T-helper 2 cell treated with Interferon-gamma antibody and Interleukin-4, amounts not matched to agents 5 μg/mL and 100 μg/mL, for 36 hours (primary cell): ENCODE measurements at regions not wholly inside any gene's neighbourhood (a gene's known extent, or its start where the extent isn't known, plus 50 kb on each side); places are given as distances from the start of the nearest gene placed in this dataset.
"Not testable (repeated sequence)": the region's sequence is repeated elsewhere in the genome, so short reads cannot be mapped to it uniquely, and the experiment has no call there.

Experiments used
- DNase-seq: peaks from one replicate; pipeline ENCODE4 v3.0.0; 2021; ENCODE audit warnings: low spot score
- H3K27ac Mint-ChIP-seq: one replicate; pipeline ENCODE4 v1.8.0; 2021; ENCODE audit warnings: mild to moderate bottlenecking, mixed read lengths
- H3K27me3 Mint-ChIP-seq: one replicate; pipeline ENCODE4 v1.8.0; 2021; ENCODE audit warnings: low read depth, mixed read lengths
- H3K36me3 Mint-ChIP-seq: one replicate; pipeline ENCODE4 v1.8.0; 2021; ENCODE audit warnings: low read depth, mixed read lengths
- H3K4me1 Mint-ChIP-seq: one replicate; pipeline ENCODE4 v1.8.0; 2021; ENCODE audit warnings: low read depth, mixed read lengths
- H3K4me3 Mint-ChIP-seq: one replicate; pipeline ENCODE4 v1.8.0; 2022; ENCODE audit warnings: mild to moderate bottlenecking, moderate library complexity, mixed read lengths
- H3K9me3 Mint-ChIP-seq: one replicate; pipeline ENCODE4 v1.8.0; 2021; ENCODE audit warnings: mixed read lengths

- H3K4me1 Mint-ChIP-seq = peaks cover 3% of the 10 kb centered on the region
- no peak overlapping the region for H3K4me3 Mint-ChIP-seq
- peaks cover 3% of the 10 kb centered on the region for H3K36me3 Mint-ChIP-seq
- DNase-seq = no peak
- peaks cover 15% of the 10 kb centered on the region for H3K27me3 Mint-ChIP-seq
- peaks cover 9% of the 10 kb centered on the region for H3K9me3 Mint-ChIP-seq
- no peak overlapping the region for H3K27ac Mint-ChIP-seq
Measured at GRCh38 chr3:43236008-43236407, 50.3 kb upstream of the SNRK start.

- H3K36me3 Mint-ChIP-seq = no peaks in the 10 kb centered on the region
- peaks cover 3% of the 10 kb centered on the region for H3K9me3 Mint-ChIP-seq
- no peak overlapping the region for H3K4me3 Mint-ChIP-seq
- no peak for DNase-seq
- peaks cover 14% of the 10 kb centered on the region for H3K27me3 Mint-ChIP-seq
- H3K4me1 Mint-ChIP-seq = peaks cover 3% of the 10 kb centered on the region
- no peak overlapping the region for H3K27ac Mint-ChIP-seq
Measured at GRCh38 chr3:43233062-43233461, 53.3 kb upstream of the SNRK start.

DNA sequence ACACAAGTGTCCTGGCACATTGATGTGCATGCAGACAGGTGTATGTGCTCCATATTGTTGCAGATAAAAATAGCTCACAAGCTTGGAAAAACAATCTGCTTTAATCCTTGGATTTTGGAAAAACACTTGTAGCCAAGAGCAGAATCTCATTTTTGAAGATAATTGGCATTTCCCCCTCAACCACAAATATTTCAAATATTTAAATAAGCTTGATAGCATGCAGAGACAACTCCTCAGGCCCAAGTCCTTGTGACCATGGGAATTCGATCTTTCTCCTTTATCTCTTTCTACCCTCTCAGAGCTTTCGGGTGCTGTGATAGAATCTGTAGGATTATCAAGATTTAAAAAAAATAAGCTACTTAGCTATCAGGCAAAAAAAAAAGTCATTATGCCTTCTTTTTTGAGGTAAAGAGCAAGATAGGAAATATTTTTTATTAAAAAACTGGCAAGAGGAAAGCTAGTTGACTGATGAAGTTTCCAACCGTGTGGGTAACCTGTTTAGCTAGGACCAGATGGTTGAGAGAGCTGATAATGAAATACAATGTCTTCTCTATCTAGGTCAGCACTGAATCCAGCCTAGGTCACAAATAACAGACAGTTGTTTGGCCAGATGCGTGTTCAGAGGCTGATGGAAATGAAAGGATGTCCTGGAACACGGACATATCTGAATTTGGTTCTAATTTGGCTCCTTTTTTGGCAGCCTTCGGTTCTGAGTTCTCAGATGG is 54.9 kb upstream of the SNRK start:
- Mint-ChIP-seq H3K27me3 (peaks cover 14% of the 10 kb centered on the region), H3K4me1 (peaks cover 3% of the 10 kb centered on the region), H3K36me3 (peaks cover 4% of the 10 kb centered on the region), H3K4me3 (no peak overlapping the region), H3K9me3 (peaks cover 19% of the 10 kb centered on the region), H3K27ac (no peak overlapping the region)
- no peak for DNase-seq

- H3K36me3 Mint-ChIP-seq, H3K27ac Mint-ChIP-seq, DNase-seq, H3K4me1 Mint-ChIP-seq, H3K4me3 Mint-ChIP-seq: not testable (repeated sequence)
- Mint-ChIP-seq H3K9me3 (peaks cover 20% of the 10 kb centered on the region), H3K27me3 (peaks cover 12% of the 10 kb centered on the region)
Measured at GRCh38 chr3:43229865-43230264, 56.5 kb upstream of the SNRK start.

GRCh38 chr3:43227685-43228084 is 58.7 kb upstream of the SNRK start:
- H3K4me3 Mint-ChIP-seq, H3K27ac Mint-ChIP-seq, H3K27me3 Mint-ChIP-seq, H3K36me3 Mint-ChIP-seq, DNase-seq, H3K4me1 Mint-ChIP-seq: not testable (repeated sequence)
- peaks cover 20% of the 10 kb centered on the region for H3K9me3 Mint-ChIP-seq

- Mint-ChIP-seq H3K9me3 (peaks cover 20% of the 10 kb centered on the region), H3K36me3 (peaks cover 4% of the 10 kb centered on the region), H3K27ac (no peak overlapping the region), H3K4me3 (no peak overlapping the region), H3K27me3 (peaks cover 6% of the 10 kb centered on the region), H3K4me1 (peaks cover 14% of the 10 kb centered on the region)
- no peak for DNase-seq
Measured at GRCh38 chr3:43224405-43225073, 61.8 kb upstream of the SNRK start.

- Mint-ChIP-seq H3K9me3 (peaks cover 20% of the 10 kb centered on the region), H3K4me1 (peaks cover 14% of the 10 kb centered on the region), H3K4me3 (no peak overlapping the region), H3K36me3 (peaks cover 4% of the 10 kb centered on the region), H3K27ac (no peak overlapping the region), H3K27me3 (peaks cover 8% of the 10 kb centered on the region)
- DNase-seq = no peak
Measured at GRCh38 chr3:43223670-43224364, 62.5 kb upstream of the SNRK start.

GRCh38 chr3:43222590-43222989 is 63.8 kb upstream of the SNRK start:
- Mint-ChIP-seq H3K27me3 (peaks cover 5% of the 10 kb centered on the region), H3K36me3 (peaks cover 2% of the 10 kb centered on the region), H3K4me1 (peaks cover 14% of the 10 kb centered on the region), H3K4me3 (no peak overlapping the region), H3K9me3 (peaks cover 12% of the 10 kb centered on the region), H3K27ac (no peak overlapping the region)
- DNase-seq = no peak

- H3K27me3 Mint-ChIP-seq = peaks cover 12% of the 10 kb centered on the region
- no peak overlapping the region for H3K27ac Mint-ChIP-seq
- peaks cover 19% of the 10 kb centered on the region for H3K4me1 Mint-ChIP-seq
- H3K9me3 Mint-ChIP-seq = no peaks in the 10 kb centered on the region
- no peaks in the 10 kb centered on the region for H3K36me3 Mint-ChIP-seq
- DNase-seq = no peak
- no peak overlapping the region for H3K4me3 Mint-ChIP-seq
Measured at GRCh38 chr3:43221076-43221475, 65.3 kb upstream of the SNRK start.

DNA sequence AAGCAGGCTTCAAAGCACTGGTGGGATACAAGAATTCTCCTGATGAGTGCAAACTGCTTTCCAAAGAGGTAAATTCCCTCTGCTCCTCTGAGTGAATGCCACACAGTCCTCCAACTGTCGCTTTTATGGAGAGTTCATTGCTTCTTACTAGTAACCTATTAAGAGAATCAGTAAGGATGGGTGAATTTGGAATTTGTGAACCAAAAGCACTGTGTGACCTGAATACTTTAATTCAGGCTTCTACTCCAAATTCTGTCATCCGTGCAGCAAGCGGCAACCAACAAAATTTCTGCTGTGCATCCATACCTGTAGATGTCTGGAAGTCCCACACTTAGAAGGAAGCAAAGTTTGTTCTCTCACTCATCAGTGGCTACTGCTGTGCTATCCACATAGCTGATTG is 66.7 kb upstream of the SNRK start:
- H3K4me3 Mint-ChIP-seq = no peak overlapping the region
- DNase-seq = no peak
- peaks cover 21% of the 10 kb centered on the region for H3K4me1 Mint-ChIP-seq
- H3K27ac Mint-ChIP-seq = no peak overlapping the region
- no peaks in the 10 kb centered on the region for H3K9me3 Mint-ChIP-seq
- peaks cover 21% of the 10 kb centered on the region for H3K27me3 Mint-ChIP-seq
- H3K36me3 Mint-ChIP-seq = no peaks in the 10 kb centered on the region

GRCh38 chr3:43218921-43219320 is 67.4 kb upstream of the SNRK start:
- no peaks in the 10 kb centered on the region for H3K9me3 Mint-ChIP-seq
- peaks cover 21% of the 10 kb centered on the region for H3K27me3 Mint-ChIP-seq
- H3K4me1 Mint-ChIP-seq = peaks cover 16% of the 10 kb centered on the region
- no peak overlapping the region for H3K4me3 Mint-ChIP-seq
- no peak overlapping the region for H3K27ac Mint-ChIP-seq
- no peak for DNase-seq
- no peaks in the 10 kb centered on the region for H3K36me3 Mint-ChIP-seq

DNA sequence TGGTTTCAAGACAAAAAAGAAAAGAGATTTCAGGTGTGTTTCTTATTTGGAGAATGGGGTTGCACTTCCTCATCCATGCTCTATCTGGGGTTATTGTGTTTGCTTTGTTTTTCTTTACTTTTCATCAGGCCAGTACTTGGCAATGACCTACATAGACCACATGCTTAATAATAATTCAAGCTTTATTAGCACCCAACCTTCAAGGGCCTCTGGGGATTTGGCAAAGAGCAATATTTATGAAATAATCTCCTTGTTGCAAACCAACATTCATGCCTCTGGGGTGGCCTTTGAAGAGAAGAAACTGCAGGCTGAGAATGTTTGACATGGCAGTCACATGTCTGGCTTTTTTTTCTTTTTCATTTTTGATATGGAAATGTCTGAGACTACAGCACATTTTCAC is 68.2 kb upstream of the SNRK start:
- H3K4me3 Mint-ChIP-seq = no peak overlapping the region
- no peaks in the 10 kb centered on the region for H3K36me3 Mint-ChIP-seq
- H3K4me1 Mint-ChIP-seq = peaks cover 16% of the 10 kb centered on the region
- no peaks in the 10 kb centered on the region for H3K9me3 Mint-ChIP-seq
- DNase-seq = no peak
- H3K27me3 Mint-ChIP-seq = peaks cover 21% of the 10 kb centered on the region
- H3K27ac Mint-ChIP-seq = no peak overlapping the region

DNA sequence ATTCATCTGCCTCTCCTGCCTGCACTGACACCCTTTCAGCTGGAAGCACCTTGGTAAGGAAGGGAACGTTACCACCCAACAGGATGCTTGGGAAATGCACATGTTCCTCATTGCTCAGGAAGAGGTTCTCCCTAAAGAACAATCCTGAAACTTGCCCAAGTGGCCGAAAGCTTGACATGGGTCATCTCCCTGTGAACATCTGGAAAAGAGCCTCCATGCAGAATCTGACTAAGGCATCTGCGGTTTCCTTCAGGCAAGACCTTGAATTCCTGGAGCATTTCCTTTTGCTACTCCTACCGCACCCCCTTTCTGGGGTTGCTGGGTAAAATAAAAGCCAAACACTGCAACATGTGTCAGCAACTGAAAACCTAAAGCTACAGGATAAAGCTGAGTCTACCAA is 68.7 kb upstream of the SNRK start:
- Mint-ChIP-seq H3K9me3 (no peaks in the 10 kb centered on the region), H3K36me3 (no peaks in the 10 kb centered on the region), H3K4me1 (peaks cover 16% of the 10 kb centered on the region), H3K4me3 (no peak overlapping the region), H3K27me3 (peaks cover 24% of the 10 kb centered on the region), H3K27ac (no peak overlapping the region)
- DNase-seq = no peak

- no peak overlapping the region for H3K4me3 Mint-ChIP-seq
- DNase-seq = no peak
- H3K9me3 Mint-ChIP-seq = no peaks in the 10 kb centered on the region
- no peak overlapping the region for H3K27ac Mint-ChIP-seq
- H3K36me3 Mint-ChIP-seq = no peaks in the 10 kb centered on the region
- H3K4me1 Mint-ChIP-seq = peaks cover 16% of the 10 kb centered on the region
- H3K27me3 Mint-ChIP-seq = peaks cover 24% of the 10 kb centered on the region
Measured at GRCh38 chr3:43217206-43217605, 69.1 kb upstream of the SNRK start.
